GM19467 (cell line): ENCODE measurements at regions not wholly inside any gene's neighbourhood (a gene's known extent, or its start where the extent isn't known, plus 50 kb on each side); places are given as distances from the start of the nearest gene placed in this dataset.

ENCODE experiments used
- ATAC-seq: cut with Tn5 transposase; IDR thresholded peaks from one replicate; pipeline ENCODE4 v1.9.1; 2021; ENCODE audit warnings: mild to moderate bottlenecking, moderate library complexity; ENCODE audit not compliant: unreplicated experiment

- no peak for ATAC-seq
Observed at GRCh38 chr12:59087691-59088090, 167.4 kb upstream of the LRIG3 start.

- no peak for ATAC-seq
Observed at GRCh38 chr12:59087077-59087673, 166.9 kb upstream of the LRIG3 start.

GRCh38 chr12:59086126-59086525 is 165.8 kb upstream of the LRIG3 start:
- no peak for ATAC-seq

GRCh38 chr12:59085690-59086089 is 165.4 kb upstream of the LRIG3 start:
- no peak for ATAC-seq

- ATAC-seq: no peak
Observed at GRCh38 chr12:59084511-59085375, 164.4 kb upstream of the LRIG3 start.

- ATAC-seq: no peak
Observed at GRCh38 chr12:59082952-59083351, 162.6 kb upstream of the LRIG3 start.

GRCh38 chr12:59080101-59080500 is 159.8 kb upstream of the LRIG3 start:
- no peak for ATAC-seq

- ATAC-seq: no peak
Observed at GRCh38 chr12:59079472-59079871, 159.2 kb upstream of the LRIG3 start.

- ATAC-seq: no peak
Observed at GRCh38 chr12:59079002-59079401, 158.7 kb upstream of the LRIG3 start.

GRCh38 chr12:59077575-59078426 is 157.5 kb upstream of the LRIG3 start:
- no peak for ATAC-seq

GRCh38 chr12:59077153-59077552 is 156.8 kb upstream of the LRIG3 start:
- ATAC-seq: no peak

- ATAC-seq: no peak
Observed at GRCh38 chr12:59076622-59077021, 156.3 kb upstream of the LRIG3 start.

GRCh38 chr12:59075968-59076490 is 155.7 kb upstream of the LRIG3 start:
- no peak for ATAC-seq

GRCh38 chr12:59075141-59075540 is 154.8 kb upstream of the LRIG3 start:
- no peak for ATAC-seq

- no peak for ATAC-seq
Observed at GRCh38 chr12:59070322-59070933, 150.1 kb upstream of the LRIG3 start.

- no peak for ATAC-seq
Observed at GRCh38 chr12:59069516-59069915, 149.2 kb upstream of the LRIG3 start.

- no peak for ATAC-seq
Observed at GRCh38 chr12:59068436-59068835, 148.1 kb upstream of the LRIG3 start.

- ATAC-seq: no peak
Observed at GRCh38 chr12:59067083-59067482, 146.8 kb upstream of the LRIG3 start.

GRCh38 chr12:59066445-59066844 is 146.1 kb upstream of the LRIG3 start:
- ATAC-seq: no peak

GRCh38 chr12:59059088-59059935 is 139.0 kb upstream of the LRIG3 start:
- no peak for ATAC-seq
